HCT116 (cell line): ENCODE measurements at regions not wholly inside any gene's neighbourhood (a gene's known extent, or its start where the extent isn't known, plus 50 kb on each side); places are given as distances from the start of the nearest gene placed in this dataset.

Experiments used
- ATAC-seq: fragments of 200-7000 bp; cut with Tn5 transposase; 2 replicates; pipeline ENCODE4 v1.9.1; 2020; ENCODE audit warnings: mild to moderate bottlenecking, moderate library complexity
- BruUV-seq: library from RNA; stranded (reverse); fragments of 400-500 nt; replicated peaks from 2 replicates; lab custom pipeline; 2021; lab: Mats Ljungman, UMichigan
- CTCF ChIA-PET: fragments of 300-600 bp; sonication (Branson Sonifier 250); formaldehyde crosslinking; loops from one replicate; lab custom pipeline; 2021; ENCODE audit warnings: antibody characterized with exemption; lab: Charles Lee
- POLR2A ChIA-PET: fragments of 300-600, 350-600 bp; sonication (Branson Sonifier 250); formaldehyde crosslinking; loops from one replicate; lab custom pipeline; 2021; ENCODE audit warnings: antibody characterized with exemption; lab: Charles Lee
- RAD21 ChIA-PET, 2 experiments: fragments of 300-600 bp; sonication (Branson Sonifier 250); formaldehyde crosslinking; loops; one replicate each; lab custom pipeline; 2023; ENCODE audit warnings: low total read pairs in 2 of 2; ENCODE audit not compliant: uncharacterized antibody in 2 of 2, unreplicated experiment in 2 of 2, low non-redundant PET in 1 of 2; lab: Charles Lee
- DNase-seq: peaks from one replicate; pipeline ENCODE4 v3.0.0-alpha.2; 2010; ENCODE audit warnings: low read depth, low spot score
- H2AFZ ChIP-seq: fragments of 200-600 bp; shearing (Covaris generic), sonication (generic); 2 replicates; pipeline ENCODE4 v1.6.1; 2017; ENCODE audit warnings: low read depth, mixed run types, mixed read lengths, antibody characterized with exemption, low read length; ENCODE audit not compliant: poor library complexity, severe bottlenecking
- H3K27ac ChIP-seq: 2 replicates; pipeline ENCODE4 v1.5.1; 2012; ENCODE audit warnings: low read depth, low read length
- H3K27me3 ChIP-seq: fragments of 200-600 bp; sonication (generic); 2 replicates; pipeline ENCODE4 v1.6.1; 2016; ENCODE audit warnings: mixed run types, low read length, mixed read lengths; ENCODE audit not compliant: insufficient read depth
- H3K36me3 ChIP-seq, 2 experiments: fragments of 200-500 bp in 1 of 2; fragments of 200-600 bp in 1 of 2; sonication (Bioruptor generic) in 1 of 2; sonication (generic) in 1 of 2; 2 replicates each; pipeline versions ENCODE4 v1.5.1 to v1.6.1; 2014 to 2016; ENCODE audit warnings: low read length in 2 of 2, inconsistent platforms in 1 of 2, mixed read lengths in 1 of 2, mixed run types in 1 of 2; ENCODE audit not compliant: insufficient read depth in 2 of 2, control insufficient read depth in 1 of 2
- H3K4me1 ChIP-seq, 2 experiments: fragments of 200-600 bp in 1 of 2; sonication (generic) in 1 of 2; 2 replicates each; pipeline versions ENCODE4 v1.5.1 to v1.6.1; 2012 to 2017; ENCODE audit warnings: low read length in 2 of 2, inconsistent platforms in 1 of 2, mild to moderate bottlenecking in 1 of 2, mixed read lengths in 1 of 2, mixed run types in 1 of 2, moderate library complexity in 1 of 2; ENCODE audit not compliant: insufficient read depth in 2 of 2, control insufficient read depth in 1 of 2
- H3K4me2 ChIP-seq: fragments of 200-600 bp; sonication (generic); 2 replicates; pipeline ENCODE4 v1.6.1; 2017; ENCODE audit warnings: mixed run types, low read length, mixed read lengths
- H3K4me3 ChIP-seq, 2 experiments: fragments of 200-600 bp in 1 of 2; sonication (generic) in 1 of 2; replicated peaks in 1 of 2; 2 replicates each; pipeline ENCODE4 v1.5.1; 2011 to 2016; ENCODE audit warnings: low read length in 2 of 2, control low read depth in 1 of 2, low read depth in 1 of 2, mild to moderate bottlenecking in 1 of 2, mixed read lengths in 1 of 2, mixed run types in 1 of 2
- H3K79me2 ChIP-seq: fragments of 200-600 bp; sonication (generic); 2 replicates; pipeline ENCODE4 v1.6.1; 2017; ENCODE audit warnings: mild to moderate bottlenecking, mixed run types, low read length, moderate library complexity, mixed read lengths; ENCODE audit not compliant: insufficient read depth
- H3K9ac ChIP-seq: fragments of 200-600 bp; sonication (generic); 2 replicates; pipeline ENCODE4 v1.6.1; 2016; ENCODE audit warnings: low read length, mixed read lengths
- H3K9me2 ChIP-seq: fragments of 200-600 bp; sonication (generic), shearing (Covaris generic); 2 replicates; pipeline ENCODE4 v1.6.1; 2017; ENCODE audit warnings: mixed run types, mild to moderate bottlenecking, moderate library complexity; ENCODE audit not compliant: insufficient read depth
- H3K9me3 ChIP-seq, 2 experiments: fragments of 200-500 bp in 1 of 2; fragments of 200-600 bp in 1 of 2; sonication (Bioruptor generic) in 1 of 2; sonication (generic) in 1 of 2; 2 replicates each; pipeline ENCODE4 v1.6.1; 2014 to 2017; ENCODE audit warnings: low read length in 2 of 2, mixed read lengths in 2 of 2, inconsistent platforms in 1 of 2, low read depth in 1 of 2, mild to moderate bottlenecking in 1 of 2, mixed run types in 1 of 2, moderate library complexity in 1 of 2; ENCODE audit not compliant: control insufficient read depth in 1 of 2, insufficient read depth in 1 of 2
- H4K20me1 ChIP-seq: fragments of 200-600 bp; sonication (generic), shearing (Covaris generic); 2 replicates; pipeline ENCODE4 v1.6.1; 2017; ENCODE audit warnings: mixed run types, mild to moderate bottlenecking, moderate library complexity; ENCODE audit not compliant: insufficient read depth
- CBX3 ChIP-seq: IDR thresholded peaks from 2 replicates; pipeline ENCODE4 v1.6.1; 2012; ENCODE audit warnings: low read depth
- ELF1 ChIP-seq: IDR thresholded peaks from 2 replicates; pipeline ENCODE4 v1.6.1; 2012; ENCODE audit warnings: low read depth, borderline replicate concordance
- EZH2 ChIP-seq: fragments of 200-600 bp; sonication (generic); IDR thresholded peaks from 2 replicates; pipeline ENCODE4 v1.6.1; 2017; ENCODE audit warnings: antibody characterized with exemption, mixed run types
- EZH2phosphoT487 ChIP-seq: fragments of 200-600 bp; IDR thresholded peaks from 2 replicates; pipeline ENCODE4 v1.6.1; 2018; ENCODE audit warnings: antibody characterized with exemption, borderline replicate concordance
- JUND ChIP-seq: IDR thresholded peaks from 2 replicates; pipeline ENCODE4 v1.6.1; 2012
- POLR2AphosphoS5 ChIP-seq: IDR thresholded peaks from 2 replicates; pipeline ENCODE4 v1.6.1; 2011; ENCODE audit warnings: mild to moderate bottlenecking, low read depth, low read length, moderate library complexity
- RAD21 ChIP-seq: IDR thresholded peaks from 2 replicates; pipeline ENCODE4 v1.6.1; 2012; ENCODE audit warnings: low read depth, mild to moderate bottlenecking
- SIN3A ChIP-seq: IDR thresholded peaks from 2 replicates; pipeline ENCODE4 v1.6.1; 2012; ENCODE audit warnings: low read depth
- SP1 ChIP-seq: IDR thresholded peaks from 2 replicates; pipeline ENCODE4 v1.6.1; 2012; ENCODE audit warnings: low read depth
- SRF ChIP-seq: IDR thresholded peaks from 2 replicates; pipeline ENCODE4 v1.6.1; 2012; ENCODE audit warnings: low read depth
- TCF7L2 ChIP-seq: IDR thresholded peaks from 2 replicates; pipeline ENCODE4 v1.7.0; 2011; ENCODE audit warnings: borderline replicate concordance, inconsistent platforms; ENCODE audit not compliant: insufficient read depth, insufficient read length; ENCODE audit errors: extremely low read depth
- ZNF274 ChIP-seq: fragments of 200-500 bp; sonication (Bioruptor generic); IDR thresholded peaks from 2 replicates; pipeline ENCODE4 v1.6.1; 2014; ENCODE audit warnings: mild to moderate bottlenecking, low read depth, low read length, inconsistent platforms
- intact Hi-C: fragments of 100-400 bp; cut with micrococcal nuclease; formaldehyde crosslinking; loops from 2 replicates; pipeline ENCODE4 v1.10.0; 2022
- TF ChIP-seq, protein P1 (sequence below), 3 experiments: fragments of 200-600 bp in 1 of 3; sonication (generic) in 1 of 3; IDR thresholded peaks in 2 of 3; conservative IDR thresholded peaks in 1 of 3; 2 replicates each; pipeline ENCODE4 v1.5.1; 2012 to 2017; ENCODE audit warnings: low read depth in 2 of 3, low read length in 2 of 3, antibody characterized with exemption in 1 of 3, borderline replicate concordance in 1 of 3, control low read depth in 1 of 3, mild to moderate bottlenecking in 1 of 3, mixed read lengths in 1 of 3, mixed run types in 1 of 3, moderate library complexity in 1 of 3; ENCODE audit not compliant: insufficient read depth in 1 of 3
- TF ChIP-seq, protein P2 (sequence below): IDR thresholded peaks from 2 replicates; pipeline ENCODE4 v1.6.1; 2012; ENCODE audit warnings: low read depth

DNA sequence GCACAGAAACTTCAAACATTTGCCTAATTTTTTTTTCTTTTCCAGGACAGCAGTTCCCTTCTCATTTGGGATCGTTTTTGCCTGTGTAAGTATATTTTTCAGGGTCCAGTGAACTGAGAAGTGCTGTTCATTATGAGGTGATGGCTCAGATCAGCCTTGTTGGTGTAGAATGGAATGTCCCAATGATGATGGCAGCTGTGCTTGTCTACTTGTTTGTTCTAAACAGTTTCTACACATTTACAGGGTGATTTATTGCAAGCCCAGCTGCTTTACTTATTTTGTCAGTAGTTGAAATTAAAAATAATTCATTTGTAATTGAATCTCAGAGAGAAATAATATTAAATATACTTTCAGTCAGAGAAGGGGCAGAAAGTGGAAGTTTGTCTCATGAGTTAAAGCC lies 337.6 kb upstream of the SEMA6A start:
- POLR2A ChIA-PET = no interaction called here
- H3K4me1 ChIP-seq = no peaks in the 10 kb centered on the region
- CTCF ChIA-PET = no interaction called here
- H3K9ac ChIP-seq = no peak overlapping the region
- ATAC-seq = no peak
- H3K9me3 ChIP-seq = no peaks in the 10 kb centered on the region
- BruUV-seq = no TSS peak
- no peaks in the 10 kb centered on the region for H4K20me1 ChIP-seq
- H3K27ac ChIP-seq = no peak overlapping the region
- no peaks in the 10 kb centered on the region for H3K27me3 ChIP-seq
- no peak overlapping the region for H3K4me2 ChIP-seq
- no peak overlapping the region for H2AFZ ChIP-seq
- TF ChIP-seq RAD21 (no peak), ELF1 (no peak), SIN3A (no peak), SRF (no peak), TCF7L2 (no peak), EZH2phosphoT487 (no peak), ZNF274 (no peak), JUND (no peak), POLR2AphosphoS5 (no peak), CBX3 (no peak), EZH2 (no peak), SP1 (no peak)
- TF ChIP-seq, protein P1, sequence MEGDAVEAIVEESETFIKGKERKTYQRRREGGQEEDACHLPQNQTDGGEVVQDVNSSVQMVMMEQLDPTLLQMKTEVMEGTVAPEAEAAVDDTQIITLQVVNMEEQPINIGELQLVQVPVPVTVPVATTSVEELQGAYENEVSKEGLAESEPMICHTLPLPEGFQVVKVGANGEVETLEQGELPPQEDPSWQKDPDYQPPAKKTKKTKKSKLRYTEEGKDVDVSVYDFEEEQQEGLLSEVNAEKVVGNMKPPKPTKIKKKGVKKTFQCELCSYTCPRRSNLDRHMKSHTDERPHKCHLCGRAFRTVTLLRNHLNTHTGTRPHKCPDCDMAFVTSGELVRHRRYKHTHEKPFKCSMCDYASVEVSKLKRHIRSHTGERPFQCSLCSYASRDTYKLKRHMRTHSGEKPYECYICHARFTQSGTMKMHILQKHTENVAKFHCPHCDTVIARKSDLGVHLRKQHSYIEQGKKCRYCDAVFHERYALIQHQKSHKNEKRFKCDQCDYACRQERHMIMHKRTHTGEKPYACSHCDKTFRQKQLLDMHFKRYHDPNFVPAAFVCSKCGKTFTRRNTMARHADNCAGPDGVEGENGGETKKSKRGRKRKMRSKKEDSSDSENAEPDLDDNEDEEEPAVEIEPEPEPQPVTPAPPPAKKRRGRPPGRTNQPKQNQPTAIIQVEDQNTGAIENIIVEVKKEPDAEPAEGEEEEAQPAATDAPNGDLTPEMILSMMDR (IDR thresholded peaks at IDR 0.05 in 2 of 3, conservative IDR thresholded peaks at IDR 0.05 in 1 of 3; ENCODE audit: borderline replicate concordance in 1 of 3, insufficient read depth in 1 of 3, low read depth in 2 of 3, low read length in 2 of 3) = no peak
- TF ChIP-seq, protein P2, sequence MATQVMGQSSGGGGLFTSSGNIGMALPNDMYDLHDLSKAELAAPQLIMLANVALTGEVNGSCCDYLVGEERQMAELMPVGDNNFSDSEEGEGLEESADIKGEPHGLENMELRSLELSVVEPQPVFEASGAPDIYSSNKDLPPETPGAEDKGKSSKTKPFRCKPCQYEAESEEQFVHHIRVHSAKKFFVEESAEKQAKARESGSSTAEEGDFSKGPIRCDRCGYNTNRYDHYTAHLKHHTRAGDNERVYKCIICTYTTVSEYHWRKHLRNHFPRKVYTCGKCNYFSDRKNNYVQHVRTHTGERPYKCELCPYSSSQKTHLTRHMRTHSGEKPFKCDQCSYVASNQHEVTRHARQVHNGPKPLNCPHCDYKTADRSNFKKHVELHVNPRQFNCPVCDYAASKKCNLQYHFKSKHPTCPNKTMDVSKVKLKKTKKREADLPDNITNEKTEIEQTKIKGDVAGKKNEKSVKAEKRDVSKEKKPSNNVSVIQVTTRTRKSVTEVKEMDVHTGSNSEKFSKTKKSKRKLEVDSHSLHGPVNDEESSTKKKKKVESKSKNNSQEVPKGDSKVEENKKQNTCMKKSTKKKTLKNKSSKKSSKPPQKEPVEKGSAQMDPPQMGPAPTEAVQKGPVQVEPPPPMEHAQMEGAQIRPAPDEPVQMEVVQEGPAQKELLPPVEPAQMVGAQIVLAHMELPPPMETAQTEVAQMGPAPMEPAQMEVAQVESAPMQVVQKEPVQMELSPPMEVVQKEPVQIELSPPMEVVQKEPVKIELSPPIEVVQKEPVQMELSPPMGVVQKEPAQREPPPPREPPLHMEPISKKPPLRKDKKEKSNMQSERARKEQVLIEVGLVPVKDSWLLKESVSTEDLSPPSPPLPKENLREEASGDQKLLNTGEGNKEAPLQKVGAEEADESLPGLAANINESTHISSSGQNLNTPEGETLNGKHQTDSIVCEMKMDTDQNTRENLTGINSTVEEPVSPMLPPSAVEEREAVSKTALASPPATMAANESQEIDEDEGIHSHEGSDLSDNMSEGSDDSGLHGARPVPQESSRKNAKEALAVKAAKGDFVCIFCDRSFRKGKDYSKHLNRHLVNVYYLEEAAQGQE = no peak
- H3K9me2 ChIP-seq = no peaks in the 10 kb centered on the region
- no peaks in the 10 kb centered on the region for H3K36me3 ChIP-seq
- RAD21 ChIA-PET = no interaction called here
- DNase-seq = no peak
- no peak overlapping the region for H3K4me3 ChIP-seq
- intact Hi-C loops = no loop called here
- no peaks in the 10 kb centered on the region for H3K79me2 ChIP-seq
